Activated naive CD4-positive, alpha-beta T cell treated with anti-CD3 and anti-CD28 coated beads, Interleukin-2, amount 50 U/mL, for 24 hours (primary cell): ENCODE measurements at regions not wholly inside any gene's neighbourhood (a gene's known extent, or its start where the extent isn't known, plus 50 kb on each side); places are given as distances from the start of the nearest gene placed in this dataset.
"Not testable (repeated sequence)": the region's sequence is repeated elsewhere in the genome, so short reads cannot be mapped to it uniquely, and the experiment has no call there.

Experiments
- H3K27ac Mint-ChIP-seq: one replicate; pipeline ENCODE4 v1.8.0; 2021; ENCODE audit warnings: mild to moderate bottlenecking, mixed read lengths
- H3K27me3 Mint-ChIP-seq: one replicate; pipeline ENCODE4 v1.8.0; 2021; ENCODE audit warnings: mixed read lengths
- H3K36me3 Mint-ChIP-seq: one replicate; pipeline ENCODE4 v1.8.0; 2021; ENCODE audit warnings: mixed read lengths
- H3K4me1 Mint-ChIP-seq: one replicate; pipeline ENCODE4 v1.8.0; 2021; ENCODE audit warnings: mixed read lengths
- H3K4me3 Mint-ChIP-seq: one replicate; pipeline ENCODE4 v1.8.0; 2021; ENCODE audit warnings: mild to moderate bottlenecking, mixed read lengths
- H3K9me3 Mint-ChIP-seq: one replicate; pipeline ENCODE4 v1.8.0; 2021; ENCODE audit warnings: mixed read lengths

DNA sequence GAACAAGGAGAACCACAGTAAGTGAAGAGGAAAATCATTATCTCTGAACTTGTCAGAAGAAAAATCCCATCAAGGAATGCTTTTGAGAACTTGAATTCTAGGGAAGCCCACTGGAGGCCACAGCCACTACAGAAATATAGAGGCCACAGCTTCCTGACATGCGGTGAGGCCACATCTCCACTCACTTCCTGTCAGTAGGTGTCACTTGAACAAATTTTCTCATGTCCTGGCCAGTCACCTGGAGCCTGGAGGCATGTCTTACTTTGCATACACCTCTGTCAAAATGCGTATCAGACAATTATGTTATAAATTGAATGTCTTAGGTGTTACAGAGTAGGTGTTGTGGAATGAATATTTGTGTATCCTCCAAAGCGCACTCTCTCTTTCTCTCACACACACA lies 370.3 kb downstream of the DAD1 start:
- Mint-ChIP-seq H3K27me3 (no peaks in the 10 kb centered on the region), H3K4me1 (peaks cover 8% of the 10 kb centered on the region), H3K27ac (no peak overlapping the region), H3K9me3 (no peaks in the 10 kb centered on the region), H3K36me3 (no peaks in the 10 kb centered on the region), H3K4me3 (no peak overlapping the region)

DNA sequence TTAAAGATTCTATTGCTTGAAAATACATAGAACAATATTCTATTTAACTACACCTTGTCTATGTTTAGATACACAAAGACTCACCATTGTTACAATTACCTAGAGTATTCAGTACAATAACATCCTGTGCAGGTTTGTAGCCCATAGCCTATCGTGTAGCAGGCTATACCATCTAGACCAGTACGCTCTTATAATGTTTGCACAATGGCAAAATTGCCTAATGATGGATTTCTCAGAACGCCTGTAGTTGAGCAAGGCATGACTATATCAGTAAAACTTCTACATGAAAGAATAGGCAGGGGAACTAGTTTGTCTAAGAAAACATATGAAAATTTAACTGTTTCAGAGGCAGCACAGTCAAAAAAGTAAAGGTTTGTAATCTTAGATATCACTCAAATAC lies 375.9 kb downstream of the DAD1 start:
- no peaks in the 10 kb centered on the region for H3K9me3 Mint-ChIP-seq
- H3K4me3 Mint-ChIP-seq = no peak overlapping the region
- no peaks in the 10 kb centered on the region for H3K36me3 Mint-ChIP-seq
- H3K27me3 Mint-ChIP-seq = no peaks in the 10 kb centered on the region
- peaks cover 3% of the 10 kb centered on the region for H3K4me1 Mint-ChIP-seq
- H3K27ac Mint-ChIP-seq = no peak overlapping the region

GRCh38 chr14:22210906-22211305 lies 378.1 kb downstream of the DAD1 start:
- Mint-ChIP-seq H3K9me3 (no peaks in the 10 kb centered on the region), H3K27ac (peak overlapping the region; percentile 51), H3K4me3 (no peak overlapping the region), H3K27me3 (no peaks in the 10 kb centered on the region), H3K4me1 (peaks cover 3% of the 10 kb centered on the region), H3K36me3 (no peaks in the 10 kb centered on the region)

GRCh38 chr14:22210026-22210425 lies 379.0 kb downstream of the DAD1 start:
- no peaks in the 10 kb centered on the region for H3K9me3 Mint-ChIP-seq
- H3K4me1 Mint-ChIP-seq = peaks cover 3% of the 10 kb centered on the region
- no peaks in the 10 kb centered on the region for H3K27me3 Mint-ChIP-seq
- no peaks in the 10 kb centered on the region for H3K36me3 Mint-ChIP-seq
- H3K4me3 Mint-ChIP-seq = no peak overlapping the region
- H3K27ac Mint-ChIP-seq = no peak overlapping the region

- Mint-ChIP-seq H3K4me3 (peak overlapping the region; percentile 72), H3K27ac (no peak overlapping the region), H3K36me3 (no peaks in the 10 kb centered on the region), H3K27me3 (no peaks in the 10 kb centered on the region), H3K9me3 (no peaks in the 10 kb centered on the region), H3K4me1 (peaks cover 4% of the 10 kb centered on the region)
These were observed 386.0 kb downstream of the DAD1 start for GRCh38 chr14:22203036-22203435.

DNA sequence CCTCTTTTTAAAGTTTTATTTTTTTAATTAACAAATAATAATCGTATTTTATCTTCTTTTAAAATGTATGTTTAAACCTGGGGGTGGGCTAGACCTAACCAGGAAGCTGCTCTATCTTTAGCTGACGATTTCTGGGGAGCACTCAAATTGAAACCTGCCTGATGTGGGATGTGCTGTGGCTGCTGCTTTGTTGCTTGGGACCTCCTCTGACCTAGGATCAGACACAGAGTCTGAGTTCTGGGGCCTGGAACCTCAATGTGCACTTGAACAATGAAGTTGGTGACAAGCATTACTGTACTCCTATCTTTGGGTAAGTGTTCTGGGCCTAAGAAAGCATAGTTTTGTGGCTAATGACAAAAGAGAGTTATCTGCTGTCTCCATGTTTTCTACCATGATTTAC lies 386.7 kb downstream of the DAD1 start:
- Mint-ChIP-seq H3K4me3 (peak overlapping the region; percentile 72), H3K4me1 (peaks cover 4% of the 10 kb centered on the region), H3K27me3 (no peaks in the 10 kb centered on the region), H3K27ac (peak overlapping the region; percentile 90), H3K9me3 (no peaks in the 10 kb centered on the region), H3K36me3 (no peaks in the 10 kb centered on the region)

DNA sequence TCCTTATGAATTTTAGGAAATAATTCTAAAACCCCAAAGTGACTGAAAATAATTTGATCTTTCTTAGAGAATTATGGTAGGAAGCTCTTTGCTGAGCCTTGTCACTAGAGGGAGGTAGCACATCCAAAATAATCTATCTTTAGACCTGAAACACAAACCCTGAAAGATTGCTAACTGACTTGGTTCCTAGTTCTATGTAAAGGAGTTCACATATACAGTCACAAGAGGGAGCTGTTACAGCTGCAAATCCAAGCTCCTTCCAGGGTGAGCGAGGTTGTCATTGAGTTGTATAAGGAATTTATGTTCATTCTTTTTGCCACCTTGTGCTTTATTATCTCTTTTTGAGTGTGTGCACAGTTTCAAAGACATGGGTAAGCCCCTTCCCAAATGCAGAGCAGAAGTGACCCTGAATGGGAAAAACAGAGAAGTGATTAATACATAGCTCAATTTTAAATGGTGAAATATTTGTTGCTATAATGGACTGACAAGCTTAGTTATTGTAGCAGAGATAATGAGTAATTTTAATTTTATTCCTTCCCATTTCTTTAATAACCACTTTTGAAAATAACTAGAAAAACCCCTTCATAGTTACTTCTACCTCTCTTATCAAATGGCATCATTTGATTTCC lies 387.9 kb downstream of the DAD1 start:
- Mint-ChIP-seq H3K27ac (no peak overlapping the region), H3K4me3 (no peak overlapping the region), H3K4me1 (peaks cover 4% of the 10 kb centered on the region), H3K36me3 (no peaks in the 10 kb centered on the region), H3K27me3 (no peaks in the 10 kb centered on the region), H3K9me3 (no peaks in the 10 kb centered on the region)

- H3K9me3 Mint-ChIP-seq, H3K27ac Mint-ChIP-seq, H3K4me1 Mint-ChIP-seq, H3K27me3 Mint-ChIP-seq, H3K36me3 Mint-ChIP-seq, H3K4me3 Mint-ChIP-seq: not testable (repeated sequence)
These were observed 388.9 kb downstream of the DAD1 start for GRCh38 chr14:22200131-22200530.

GRCh38 chr14:22194664-22195063 lies 394.4 kb downstream of the DAD1 start:
- Mint-ChIP-seq H3K4me3 (no peak overlapping the region), H3K4me1 (no peaks in the 10 kb centered on the region), H3K27me3 (no peaks in the 10 kb centered on the region), H3K9me3 (no peaks in the 10 kb centered on the region), H3K27ac (no peak overlapping the region), H3K36me3 (no peaks in the 10 kb centered on the region)

GRCh38 chr14:22190411-22191191 lies 398.4 kb downstream of the DAD1 start:
- Mint-ChIP-seq H3K27me3 (no peaks in the 10 kb centered on the region), H3K9me3 (no peaks in the 10 kb centered on the region), H3K36me3 (no peaks in the 10 kb centered on the region), H3K4me3 (no peak overlapping the region), H3K27ac (no peak overlapping the region), H3K4me1 (no peaks in the 10 kb centered on the region)

- Mint-ChIP-seq H3K27me3 (no peaks in the 10 kb centered on the region), H3K36me3 (no peaks in the 10 kb centered on the region), H3K4me3 (no peak overlapping the region), H3K4me1 (no peaks in the 10 kb centered on the region), H3K9me3 (no peaks in the 10 kb centered on the region), H3K27ac (no peak overlapping the region)
These were observed 399.1 kb downstream of the DAD1 start for GRCh38 chr14:22189881-22190280.

GRCh38 chr14:22188318-22188717 lies 400.7 kb downstream of the DAD1 start:
- Mint-ChIP-seq H3K27me3 (no peaks in the 10 kb centered on the region), H3K9me3 (no peaks in the 10 kb centered on the region), H3K4me3 (no peak overlapping the region), H3K36me3 (no peaks in the 10 kb centered on the region), H3K27ac (no peak overlapping the region), H3K4me1 (no peaks in the 10 kb centered on the region)

DNA sequence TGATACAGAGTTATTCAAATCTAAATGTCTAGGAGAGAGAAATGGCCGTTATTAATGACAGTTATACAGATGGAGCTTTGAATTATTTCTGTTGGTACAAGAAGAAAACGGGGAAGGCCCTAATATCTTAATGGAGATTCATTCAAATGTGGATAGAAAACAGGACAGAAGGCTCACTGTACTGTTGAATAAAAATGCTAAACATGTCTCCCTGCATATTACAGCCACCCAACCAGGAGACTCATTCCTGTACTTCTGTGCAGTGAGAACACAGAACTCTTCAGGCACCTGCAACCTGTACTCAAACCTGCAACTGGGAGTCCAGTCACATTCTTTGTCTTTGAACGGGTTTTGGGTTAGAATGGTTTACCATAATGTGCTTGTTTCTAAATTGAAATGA lies 403.2 kb downstream of the DAD1 start:
- H3K27me3 Mint-ChIP-seq = no peaks in the 10 kb centered on the region
- no peaks in the 10 kb centered on the region for H3K4me1 Mint-ChIP-seq
- no peaks in the 10 kb centered on the region for H3K9me3 Mint-ChIP-seq
- no peak overlapping the region for H3K27ac Mint-ChIP-seq
- H3K36me3 Mint-ChIP-seq = no peaks in the 10 kb centered on the region
- H3K4me3 Mint-ChIP-seq = no peak overlapping the region

- Mint-ChIP-seq H3K9me3 (no peaks in the 10 kb centered on the region), H3K36me3 (no peaks in the 10 kb centered on the region), H3K27me3 (no peaks in the 10 kb centered on the region), H3K4me1 (no peaks in the 10 kb centered on the region), H3K4me3 (no peak overlapping the region), H3K27ac (no peak overlapping the region)
These were observed 403.8 kb downstream of the DAD1 start for GRCh38 chr14:22185191-22185590.

GRCh38 chr14:22184830-22185168 lies 404.2 kb downstream of the DAD1 start:
- Mint-ChIP-seq H3K36me3 (no peaks in the 10 kb centered on the region), H3K27ac (no peak overlapping the region), H3K4me1 (no peaks in the 10 kb centered on the region), H3K4me3 (no peak overlapping the region), H3K9me3 (no peaks in the 10 kb centered on the region), H3K27me3 (no peaks in the 10 kb centered on the region)

GRCh38 chr14:22184157-22184829 lies 404.7 kb downstream of the DAD1 start:
- Mint-ChIP-seq H3K4me3 (no peak overlapping the region), H3K27ac (no peak overlapping the region), H3K27me3 (no peaks in the 10 kb centered on the region), H3K36me3 (no peaks in the 10 kb centered on the region), H3K9me3 (no peaks in the 10 kb centered on the region), H3K4me1 (no peaks in the 10 kb centered on the region)
